HEK293 (cell line): ENCODE measurements at regions not wholly inside any gene's neighbourhood (a gene's known extent, or its start where the extent isn't known, plus 50 kb on each side); places are given as distances from the start of the nearest gene placed in this dataset.

Experiments used
- CTCF ChIA-PET: fragments of 350-600 bp; formaldehyde crosslinking; extraction: SDS; loops from one replicate; lab custom pipeline; 2021; ENCODE audit warnings: antibody characterized with exemption; lab: Yijun Ruan, JAX
- POLR2A ChIA-PET: fragments of 300-600 bp; formaldehyde crosslinking; extraction: SDS; loops from one replicate; lab custom pipeline; 2020; ENCODE audit warnings: antibody characterized with exemption, inconsistent platforms; lab: Yijun Ruan, JAX
- H3K27ac ChIP-seq: fragments of 200-500 bp; sonication (Bioruptor generic); 2 replicates; pipeline ENCODE4 v1.5.1; 2014; ENCODE audit warnings: low read depth, low read length, control low read depth, inconsistent platforms; ENCODE audit errors: extremely low read depth
- H3K36me3 ChIP-seq, 2 experiments: fragments of 200-500 bp in 1 of 2; sonication (Bioruptor generic) in 1 of 2; 1 replicate in 1 of 2; 2 replicates in 1 of 2; pipeline ENCODE4 v1.5.1; 2014 to 2017; ENCODE audit warnings: inconsistent platforms in 2 of 2, low read length in 2 of 2; ENCODE audit not compliant: control insufficient read depth in 2 of 2, insufficient read depth in 1 of 2
- H3K4me1 ChIP-seq: fragments of 200-500 bp; sonication (Bioruptor generic); 2 replicates; pipeline ENCODE4 v1.5.1; 2014; ENCODE audit warnings: mild to moderate bottlenecking, low read length, inconsistent platforms; ENCODE audit not compliant: control insufficient read depth, insufficient read depth
- H3K4me3 ChIP-seq: 2 replicates; pipeline ENCODE4 v1.5.1; 2011; ENCODE audit warnings: low read depth, mild to moderate bottlenecking, control low read depth, low read length, moderate library complexity
- H3K9me3 ChIP-seq: fragments of 200-500 bp; sonication (Bioruptor generic); 2 replicates; pipeline ENCODE4 v1.5.1; 2014; ENCODE audit warnings: low read depth, low read length, inconsistent platforms; ENCODE audit not compliant: control insufficient read depth, insufficient read depth
- EGR2 ChIP-seq: fragments of 450-650 bp; formaldehyde crosslinking; IDR thresholded peaks from 2 replicates; pipeline ENCODE4 v1.5.1; 2016; ENCODE audit warnings: low read depth, missing biosample characterization, missing genetic modification characterization
- ELK4 ChIP-seq: IDR thresholded peaks from 2 replicates; pipeline ENCODE4 v1.6.1; 2011; ENCODE audit warnings: mild to moderate bottlenecking, low read depth, low read length, borderline replicate concordance
- KLF16 ChIP-seq: fragments of 450-650 bp; formaldehyde crosslinking; IDR thresholded peaks from 2 replicates; pipeline ENCODE4 v1.5.1; 2017; ENCODE audit warnings: missing biosample characterization, missing genetic modification characterization
- KLF7 ChIP-seq: fragments of 450-650 bp; formaldehyde crosslinking; IDR thresholded peaks from 2 replicates; pipeline ENCODE4 v1.5.1; 2016; ENCODE audit warnings: missing biosample characterization, missing genetic modification characterization, borderline replicate concordance
- MZF1 ChIP-seq: fragments of 450-650 bp; formaldehyde crosslinking; IDR thresholded peaks from 2 replicates; pipeline ENCODE4 v1.5.1; 2017; ENCODE audit warnings: missing biosample characterization, missing genetic modification characterization, borderline replicate concordance
- PRDM6 ChIP-seq: fragments of 450-650 bp; formaldehyde crosslinking; IDR thresholded peaks from 2 replicates; pipeline ENCODE4 v1.5.1; 2017; ENCODE audit warnings: missing biosample characterization, missing genetic modification characterization
- SCRT1 ChIP-seq: fragments of 450-650 bp; formaldehyde crosslinking; IDR thresholded peaks from 2 replicates; pipeline ENCODE4 v1.5.1; 2016; ENCODE audit warnings: missing biosample characterization, missing genetic modification characterization, borderline replicate concordance
- ZNF146 ChIP-seq: fragments of 450-650 bp; formaldehyde crosslinking; IDR thresholded peaks from 2 replicates; pipeline ENCODE4 v1.5.1; 2016; ENCODE audit warnings: missing biosample characterization, missing genetic modification characterization
- ZNF16 ChIP-seq: fragments of 450-650 bp; formaldehyde crosslinking; IDR thresholded peaks from 2 replicates; pipeline ENCODE4 v1.5.1; 2016; ENCODE audit warnings: low read depth, missing biosample characterization, missing genetic modification characterization
- ZNF18 ChIP-seq: fragments of 450-650 bp; formaldehyde crosslinking; IDR thresholded peaks from 2 replicates; pipeline ENCODE4 v1.5.1; 2016; ENCODE audit warnings: missing biosample characterization, missing genetic modification characterization
- ZNF214 ChIP-seq: fragments of 450-650 bp; formaldehyde crosslinking; IDR thresholded peaks from 2 replicates; pipeline ENCODE4 v1.5.1; 2017; ENCODE audit warnings: missing biosample characterization, mild to moderate bottlenecking, missing genetic modification characterization, borderline replicate concordance
- ZNF23 ChIP-seq: fragments of 450-650 bp; formaldehyde crosslinking; IDR thresholded peaks from 2 replicates; pipeline ENCODE4 v1.5.1; 2016; ENCODE audit warnings: missing biosample characterization, missing genetic modification characterization, borderline replicate concordance
- ZNF239 ChIP-seq: fragments of 450-650 bp; formaldehyde crosslinking; IDR thresholded peaks from 2 replicates; pipeline ENCODE4 v1.5.1; 2016; ENCODE audit warnings: missing biosample characterization, missing genetic modification characterization
- ZNF274 ChIP-seq, 2 experiments: fragments of 200-500 bp in 1 of 2; fragments of 450-650 bp in 1 of 2; sonication (Bioruptor generic) in 1 of 2; formaldehyde crosslinking in 1 of 2; IDR thresholded peaks; 2 replicates each; pipeline versions ENCODE4 v1.5.1 to v1.6.1; 2014 to 2016; ENCODE audit warnings: borderline replicate concordance in 1 of 2, inconsistent platforms in 1 of 2, low read length in 1 of 2, missing biosample characterization in 1 of 2, missing genetic modification characterization in 1 of 2
- ZNF302 ChIP-seq: fragments of 450-650 bp; formaldehyde crosslinking; IDR thresholded peaks from 2 replicates; pipeline ENCODE4 v1.5.1; 2016; ENCODE audit warnings: missing biosample characterization, missing genetic modification characterization, low read depth
- ZNF366 ChIP-seq: fragments of 450-650 bp; formaldehyde crosslinking; conservative IDR thresholded peaks from 2 replicates; pipeline ENCODE4 v1.5.1; 2016; ENCODE audit warnings: missing biosample characterization, missing genetic modification characterization
- ZNF426 ChIP-seq: fragments of 450-650 bp; formaldehyde crosslinking; IDR thresholded peaks from 2 replicates; pipeline ENCODE4 v1.5.1; 2017; ENCODE audit warnings: missing biosample characterization, missing genetic modification characterization, mild to moderate bottlenecking, inconsistent platforms, moderate library complexity
- ZNF645 ChIP-seq: fragments of 450-650 bp; formaldehyde crosslinking; IDR thresholded peaks from 2 replicates; pipeline ENCODE4; 2016; ENCODE audit warnings: missing biosample characterization, missing genetic modification characterization
- ZNF677 ChIP-seq: fragments of 450-650 bp; IDR thresholded peaks from 2 replicates; pipeline ENCODE4 v1.5.0; 2018; ENCODE audit warnings: missing biosample characterization, mild to moderate bottlenecking, missing genetic modification characterization, moderate library complexity
- ZNF701 ChIP-seq: fragments of 450-650 bp; formaldehyde crosslinking; IDR thresholded peaks from 2 replicates; pipeline ENCODE4 v1.5.1; 2016; ENCODE audit warnings: missing biosample characterization, missing genetic modification characterization
- ZNF792 ChIP-seq: fragments of 450-650 bp; formaldehyde crosslinking; IDR thresholded peaks from 2 replicates; pipeline ENCODE4 v1.5.1; 2016; ENCODE audit warnings: missing biosample characterization, missing genetic modification characterization
- ZNF843 ChIP-seq: fragments of 450-650 bp; formaldehyde crosslinking; IDR thresholded peaks from 2 replicates; pipeline ENCODE4 v1.5.1; 2016; ENCODE audit warnings: missing biosample characterization, missing genetic modification characterization
- ZSCAN5A ChIP-seq: fragments of 450-650 bp; formaldehyde crosslinking; IDR thresholded peaks from 2 replicates; pipeline ENCODE4 v1.5.1; 2016; ENCODE audit warnings: missing biosample characterization, missing genetic modification characterization

- no peak overlapping the region for H3K4me3 ChIP-seq
- H3K4me1 ChIP-seq = no peaks in the 10 kb centered on the region
- H3K9me3 ChIP-seq = no peaks in the 10 kb centered on the region
- H3K27ac ChIP-seq = no peak overlapping the region
- TF ChIP-seq SCRT1 (tag by site-specific recombination) (no peak), ZNF645 (no peak), ZNF214 (tag by site-specific recombination) (no peak), ELK4 (no peak), ZNF146 (tag by site-specific recombination) (no peak), ZNF18 (tag by site-specific recombination) (no peak), ZNF23 (no peak)
- POLR2A ChIA-PET = no interaction called here
- CTCF ChIA-PET = no interaction called here
- no peaks in the 10 kb centered on the region for H3K36me3 ChIP-seq
These were observed 817.3 kb upstream of the API5 start for GRCh38 chr11:42494459-42494858.

- no peaks in the 10 kb centered on the region for H3K36me3 ChIP-seq
- no peaks in the 10 kb centered on the region for H3K9me3 ChIP-seq
- no peak overlapping the region for H3K4me3 ChIP-seq
- ChIA-PET CTCF (no interaction called here), POLR2A (no interaction called here)
- H3K4me1 ChIP-seq = no peaks in the 10 kb centered on the region
- H3K27ac ChIP-seq = no peak overlapping the region
- TF ChIP-seq ZNF426 (tag by site-specific recombination) (no peak), KLF16 (tag by site-specific recombination) (no peak), MZF1 (no peak), EGR2 (tag by site-specific recombination) (no peak), PRDM6 (no peak), ZNF239 (tag by site-specific recombination) (no peak), ZNF16 (tag by site-specific recombination) (no peak), ZNF274 (IDR thresholded peaks at IDR 0.05; ENCODE audit: low read length) (no peak), ZNF274 (tag by site-specific recombination; IDR thresholded peaks at IDR 0.05; ENCODE audit: borderline replicate concordance) (no peak), ZNF366 (tag by site-specific recombination) (no peak), ZSCAN5A (tag by site-specific recombination) (no peak), ZNF302 (tag by site-specific recombination) (no peak), ZNF792 (tag by site-specific recombination) (no peak), ZNF146 (tag by site-specific recombination) (no peak), ZNF843 (no peak), KLF7 (tag by site-specific recombination) (no peak), ZNF701 (no peak), ZNF677 (tag by site-specific recombination) (no peak)
- TF ChIP-seq, all 188 proteins: peak for 0
These were observed 812.8 kb upstream of the API5 start for GRCh38 chr11:42498971-42499370.
